Neutrophil (primary cell): ENCODE measurements at regions not wholly inside any gene's neighbourhood (a gene's known extent, or its start where the extent isn't known, plus 50 kb on each side); places are given as distances from the start of the nearest gene placed in this dataset.
A peak's percentile ranks its signal among the peaks of the same experiment; 100 is the strongest.
"Not testable (repeated sequence)": the region's sequence is repeated elsewhere in the genome, so short reads cannot be mapped to it uniquely, and the experiment has no call there.

Experiments used
- H3K27ac ChIP-seq: fragments of 200-600 bp; sonication (generic); 2 replicates; pipeline ENCODE4 v1.5.1; 2016; ENCODE audit warnings: mild to moderate bottlenecking, moderate library complexity
- H3K27me3 ChIP-seq: fragments of 200-600 bp; sonication (generic); 2 replicates; pipeline ENCODE4 v1.6.0; 2016; ENCODE audit warnings: mild to moderate bottlenecking
- H3K36me3 ChIP-seq: fragments of 200-600 bp; sonication (generic); 2 replicates; pipeline ENCODE4 v1.5.1; 2017
- H3K4me1 ChIP-seq, 2 experiments: fragments of 200-600 bp in 1 of 2; sonication (generic) in 1 of 2; 1 replicate in 1 of 2; 2 replicates in 1 of 2; pipeline versions ENCODE4 v1.5.1 to v1.6.1; 2013 to 2016; ENCODE audit warnings: low read depth in 1 of 2, low read length in 1 of 2, mild to moderate bottlenecking in 1 of 2, moderate library complexity in 1 of 2; ENCODE audit not compliant: control insufficient read depth in 1 of 2, insufficient read depth in 1 of 2
- H3K4me3 ChIP-seq, 2 experiments: fragments of 200-600 bp in 1 of 2; sonication (generic) in 1 of 2; 1 replicate in 1 of 2; 2 replicates in 1 of 2; pipeline ENCODE4 v1.5.1; 2013 to 2016; ENCODE audit warnings: low read depth in 1 of 2, low read length in 1 of 2, mild to moderate bottlenecking in 1 of 2, moderate library complexity in 1 of 2
- H3K9me3 ChIP-seq: fragments of 200-600 bp; sonication (generic); 2 replicates; pipeline ENCODE4 v1.5.1; 2016
- TF ChIP-seq, protein P1 (sequence below): fragments of 200-600 bp; sonication (generic); IDR thresholded peaks from 2 replicates; pipeline ENCODE4 v1.5.1; 2016; ENCODE audit warnings: antibody characterized with exemption

GRCh38 chr22:25420925-25421904 is 143.3 kb upstream of the GRK3 start:
- Histone ChIP-seq H3K4me1 (peaks cover 34 to 39% of the 10 kb centered on the region in 2 experiments), H3K36me3 (no peaks in the 10 kb centered on the region), H3K4me3 (peak overlapping the region; percentile 56 to 63), H3K27ac (no peak overlapping the region), H3K27me3 (peaks cover 41% of the 10 kb centered on the region), H3K9me3 (no peaks in the 10 kb centered on the region)
- TF ChIP-seq, protein P1, sequence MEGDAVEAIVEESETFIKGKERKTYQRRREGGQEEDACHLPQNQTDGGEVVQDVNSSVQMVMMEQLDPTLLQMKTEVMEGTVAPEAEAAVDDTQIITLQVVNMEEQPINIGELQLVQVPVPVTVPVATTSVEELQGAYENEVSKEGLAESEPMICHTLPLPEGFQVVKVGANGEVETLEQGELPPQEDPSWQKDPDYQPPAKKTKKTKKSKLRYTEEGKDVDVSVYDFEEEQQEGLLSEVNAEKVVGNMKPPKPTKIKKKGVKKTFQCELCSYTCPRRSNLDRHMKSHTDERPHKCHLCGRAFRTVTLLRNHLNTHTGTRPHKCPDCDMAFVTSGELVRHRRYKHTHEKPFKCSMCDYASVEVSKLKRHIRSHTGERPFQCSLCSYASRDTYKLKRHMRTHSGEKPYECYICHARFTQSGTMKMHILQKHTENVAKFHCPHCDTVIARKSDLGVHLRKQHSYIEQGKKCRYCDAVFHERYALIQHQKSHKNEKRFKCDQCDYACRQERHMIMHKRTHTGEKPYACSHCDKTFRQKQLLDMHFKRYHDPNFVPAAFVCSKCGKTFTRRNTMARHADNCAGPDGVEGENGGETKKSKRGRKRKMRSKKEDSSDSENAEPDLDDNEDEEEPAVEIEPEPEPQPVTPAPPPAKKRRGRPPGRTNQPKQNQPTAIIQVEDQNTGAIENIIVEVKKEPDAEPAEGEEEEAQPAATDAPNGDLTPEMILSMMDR, result no peak

DNA sequence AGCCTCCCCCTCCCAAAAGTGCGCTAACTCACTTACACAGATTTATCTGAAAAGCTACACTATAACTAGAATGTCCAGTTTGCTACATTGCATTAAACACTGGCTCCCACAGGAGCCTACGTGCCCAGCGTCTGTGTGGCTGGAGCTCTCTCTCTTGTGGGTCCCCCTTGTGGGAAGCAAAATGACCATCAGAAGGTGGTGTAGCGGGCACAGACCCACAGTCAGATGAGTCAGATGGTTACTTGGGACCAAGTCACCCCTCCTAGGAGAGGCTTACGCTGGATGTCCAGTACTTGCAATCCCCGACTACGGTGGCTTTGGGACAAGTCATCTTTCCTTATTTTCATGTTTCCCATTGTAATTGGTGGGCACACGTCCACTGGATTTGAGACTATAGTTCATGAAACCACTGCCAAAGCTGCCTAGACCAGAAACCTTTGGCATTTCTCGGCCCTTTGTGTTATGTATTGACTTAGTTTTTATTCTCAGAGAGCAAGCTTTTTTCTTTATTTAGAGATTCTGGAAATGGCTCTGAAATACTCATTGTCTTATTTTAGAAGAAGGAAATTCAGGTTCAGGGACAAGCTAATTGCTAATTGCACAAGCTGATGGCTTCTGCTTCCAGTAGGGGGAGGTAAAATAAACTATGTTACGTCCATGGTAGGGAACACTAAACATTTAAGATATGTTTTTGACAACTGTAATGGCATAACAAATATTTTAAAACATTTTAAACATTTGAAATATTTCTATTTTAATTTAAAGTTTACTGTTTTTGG is 137.8 kb upstream of the GRK3 start:
- Histone ChIP-seq H3K4me1 (peaks cover 30 to 32% of the 10 kb centered on the region in 2 experiments), H3K27me3 (peaks cover 20% of the 10 kb centered on the region)
- not testable (repeated sequence) for H3K4me3 ChIP-seq, H3K27ac ChIP-seq, H3K36me3 ChIP-seq, H3K9me3 ChIP-seq

- H3K27me3 ChIP-seq, H3K27ac ChIP-seq, H3K4me3 ChIP-seq, H3K36me3 ChIP-seq, H3K9me3 ChIP-seq: not testable (repeated sequence)
- H3K4me1 ChIP-seq, result peaks cover 45 to 46% of the 10 kb centered on the region in 2 experiments
Observed at GRCh38 chr22:25431637-25432342, 132.7 kb upstream of the GRK3 start.

DNA sequence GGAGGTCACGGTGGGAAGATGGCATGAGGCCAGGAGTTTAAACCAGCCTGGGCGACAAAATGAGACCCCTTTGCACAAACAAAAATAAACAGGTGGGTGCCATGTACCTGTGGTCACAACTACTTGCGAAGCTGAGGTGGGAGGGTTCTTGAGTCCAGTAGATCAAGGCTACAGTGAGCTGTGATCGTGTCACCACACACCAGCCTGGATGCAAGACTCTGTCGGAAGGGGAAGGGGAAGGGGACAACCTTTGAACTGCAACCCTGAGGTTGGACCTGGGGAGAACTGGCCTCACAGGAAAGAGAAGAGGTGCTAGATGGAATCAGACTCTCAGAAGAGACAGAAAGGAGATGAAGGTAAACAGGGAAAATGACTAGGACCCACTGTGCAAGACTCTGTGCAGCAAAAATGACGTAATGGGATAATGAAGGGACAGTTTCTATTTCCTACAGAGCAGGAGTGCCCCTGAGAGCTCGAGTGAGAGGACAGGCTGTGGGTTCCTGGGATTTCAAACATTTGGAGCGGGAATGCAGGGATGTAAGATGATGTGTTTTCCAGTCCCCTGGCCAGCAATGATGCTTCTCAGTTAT is 131.0 kb upstream of the GRK3 start:
- not testable (repeated sequence) for H3K9me3 ChIP-seq, H3K4me3 ChIP-seq
- H3K4me1 ChIP-seq, result peaks cover 28 to 30% of the 10 kb centered on the region in 2 experiments

GRCh38 chr22:25437414-25438160 is 126.9 kb upstream of the GRK3 start:
- Histone ChIP-seq H3K4me1 (peaks cover 16% of the 10 kb centered on the region in 2 experiments), H3K27ac (no peak overlapping the region), H3K9me3 (no peaks in the 10 kb centered on the region), H3K27me3 (no peaks in the 10 kb centered on the region), H3K36me3 (no peaks in the 10 kb centered on the region), H3K4me3 (no peak overlapping the region)
- TF ChIP-seq, protein P1, result no peak

More for the DNA sequence above, 131.0 kb upstream of the GRK3 start:
- H3K27ac ChIP-seq, result peak overlapping the region; percentile 45
- not testable (repeated sequence) for H3K27me3 ChIP-seq, H3K36me3 ChIP-seq

DNA sequence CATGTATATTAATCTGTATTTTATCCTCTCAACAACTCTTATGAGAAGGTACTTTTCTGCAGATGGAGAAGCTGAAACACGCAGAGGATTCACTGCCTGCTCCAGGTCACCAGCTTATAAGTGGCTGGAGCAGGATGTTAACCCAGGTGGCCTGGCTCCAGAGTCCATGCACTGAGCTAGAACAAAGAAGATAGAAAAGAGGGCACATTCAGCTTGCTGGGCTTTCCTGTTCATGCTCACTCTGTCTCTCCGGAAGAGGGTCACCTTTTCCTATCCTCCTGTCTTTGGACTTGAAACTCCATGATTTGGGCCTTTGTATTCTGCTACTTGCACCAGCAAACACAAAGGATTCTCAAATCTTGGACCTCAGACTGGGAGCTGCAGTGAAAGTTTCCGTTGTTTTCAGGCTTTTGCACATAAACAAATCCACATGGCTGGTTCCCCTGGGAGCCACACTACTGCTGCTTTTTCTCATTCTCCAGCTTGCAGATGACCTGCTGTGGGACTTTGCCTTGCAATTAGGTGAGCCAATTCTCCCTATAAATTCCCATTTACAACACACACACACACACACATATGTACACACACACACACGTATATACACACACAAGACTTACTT is 117.3 kb upstream of the GRK3 start:
- Histone ChIP-seq H3K9me3 (no peaks in the 10 kb centered on the region), H3K36me3 (no peaks in the 10 kb centered on the region), H3K4me3 (no peak overlapping the region), H3K27ac (no peak overlapping the region), H3K27me3 (no peaks in the 10 kb centered on the region), H3K4me1 (peaks cover 18 to 19% of the 10 kb centered on the region in 2 experiments)
- TF ChIP-seq, protein P1, result no peak
